ENCODE measurements at regions not wholly inside any gene's neighbourhood (a gene's known extent, or its start where the extent isn't known, plus 50 kb on each side); places are given as distances from the start of the nearest gene placed in this dataset.

GRCh38 chr2:23221236-23221635 lies 163.7 kb upstream of the KLHL29 start:
- DNase-seq (ENCODE audit: low read depth, low spot score) = no peak

- no peak for DNase-seq (ENCODE audit: low read depth, low spot score)
These were observed 163.1 kb upstream of the KLHL29 start for GRCh38 chr2:23221901-23222300.

GRCh38 chr2:23230885-23231284 lies 154.1 kb upstream of the KLHL29 start:
- peak; percentile 63 for DNase-seq (ENCODE audit: low read depth, low spot score)

- DNase-seq (ENCODE audit: low read depth, low spot score) = no peak
These were observed 153.1 kb upstream of the KLHL29 start for GRCh38 chr2:23231865-23232264.

- no peak for DNase-seq (ENCODE audit: low read depth, low spot score)
These were observed 149.7 kb upstream of the KLHL29 start for GRCh38 chr2:23235292-23235691.

- no peak for DNase-seq (ENCODE audit: low read depth, low spot score)
These were observed 149.2 kb upstream of the KLHL29 start for GRCh38 chr2:23235736-23236135.

GRCh38 chr2:23237147-23237546 lies 147.8 kb upstream of the KLHL29 start:
- DNase-seq (ENCODE audit: low read depth, low spot score) = no peak

- no peak for DNase-seq (ENCODE audit: low read depth, low spot score)
These were observed 146.8 kb upstream of the KLHL29 start for GRCh38 chr2:23238011-23238657.

GRCh38 chr2:23239374-23239773 lies 145.6 kb upstream of the KLHL29 start:
- no peak for DNase-seq (ENCODE audit: low read depth, low spot score)

- DNase-seq (ENCODE audit: low read depth, low spot score) = peak; percentile 66
These were observed 143.9 kb upstream of the KLHL29 start for GRCh38 chr2:23241121-23241520.

- DNase-seq (ENCODE audit: low read depth, low spot score) = peak; percentile 31
These were observed 143.3 kb upstream of the KLHL29 start for GRCh38 chr2:23241611-23242245.

- DNase-seq (ENCODE audit: low read depth, low spot score) = no peak
These were observed 141.8 kb upstream of the KLHL29 start for GRCh38 chr2:23243073-23243659.

GRCh38 chr2:23244617-23245016 lies 140.4 kb upstream of the KLHL29 start:
- DNase-seq (ENCODE audit: low read depth, low spot score) = no peak

GRCh38 chr2:23246992-23247683 lies 137.8 kb upstream of the KLHL29 start:
- no peak for DNase-seq (ENCODE audit: low read depth, low spot score)

GRCh38 chr2:23248667-23249066 lies 136.3 kb upstream of the KLHL29 start:
- DNase-seq (ENCODE audit: low read depth, low spot score) = no peak

- no peak for DNase-seq (ENCODE audit: low read depth, low spot score)
These were observed 135.6 kb upstream of the KLHL29 start for GRCh38 chr2:23249348-23249747.

- no peak for DNase-seq (ENCODE audit: low read depth, low spot score)
These were observed 134.6 kb upstream of the KLHL29 start for GRCh38 chr2:23250371-23250770.

- no peak for DNase-seq (ENCODE audit: low read depth, low spot score)
These were observed 128.3 kb upstream of the KLHL29 start for GRCh38 chr2:23256643-23257042.

- DNase-seq (ENCODE audit: low read depth, low spot score) = no peak
These were observed 124.4 kb upstream of the KLHL29 start for GRCh38 chr2:23260621-23261020.

GRCh38 chr2:23268467-23269263 lies 116.3 kb upstream of the KLHL29 start:
- DNase-seq (ENCODE audit: low read depth, low spot score) = no peak

- DNase-seq (ENCODE audit: low read depth, low spot score) = no peak
These were observed 115.2 kb upstream of the KLHL29 start for GRCh38 chr2:23269747-23270146.

GRCh38 chr2:23270810-23271209 lies 114.2 kb upstream of the KLHL29 start:
- DNase-seq (ENCODE audit: low read depth, low spot score) = no peak

All from ELF-1 (cell line).